Upper lobe of left lung (tissue), 4 donors: ENCODE measurements at regions not wholly inside any gene's neighbourhood (a gene's known extent, or its start where the extent isn't known, plus 50 kb on each side); places are given as distances from the start of the nearest gene placed in this dataset.

Source experiments
- CTCF ChIP-seq, 6 experiments: fragments of 450-650 bp in 4 of 6; fragments of 200-600 bp in 2 of 6; sonication (generic) in 2 of 6; IDR thresholded peaks; one replicate each; pipeline ENCODE4 v1.5.1; 2016 to 2019; ENCODE audit warnings: antibody characterized with exemption in 6 of 6
- EP300 ChIP-seq, 4 donors: sonication (generic); formaldehyde crosslinking; IDR thresholded peaks; one replicate each; pipeline ENCODE4 v1.5.1; 2017; ENCODE audit warnings: antibody characterized with exemption in 4 of 4, control low read depth in 2 of 4
- POLR2A ChIP-seq, 4 donors: fragments of 450-650 bp; IDR thresholded peaks; one replicate each; pipeline ENCODE4 v1.5.1; 2016 to 2017; ENCODE audit warnings: antibody characterized with exemption in 4 of 4, mild to moderate bottlenecking in 2 of 4

- TF ChIP-seq CTCF (IDR thresholded peaks at IDR 0.05) (no peak), EP300 (IDR thresholded peaks at IDR 0.05) (no peak), POLR2A (IDR thresholded peaks at IDR 0.05) (no peak)
Measured at GRCh38 chr9:11088821-11089374, 476.1 kb upstream of the PTPRD start.
